Astrocyte of the cerebellum (primary cell): ENCODE measurements at regions not wholly inside any gene's neighbourhood (a gene's known extent, or its start where the extent isn't known, plus 50 kb on each side); places are given as distances from the start of the nearest gene placed in this dataset.

ENCODE experiments used
- DNase-seq: peaks from one replicate; pipeline ENCODE4 v3.0.0-alpha.2; 2011; ENCODE audit warnings: low read depth
- H3K4me3 ChIP-seq: 2 replicates; pipeline ENCODE4 v1.5.1; 2011; ENCODE audit warnings: mild to moderate bottlenecking, low read depth, low read length, moderate library complexity
- CTCF ChIP-seq: IDR thresholded peaks from 2 replicates; pipeline ENCODE4 v1.5.1; 2012; ENCODE audit warnings: low read length, low read depth, moderate library complexity, mild to moderate bottlenecking; ENCODE audit errors: missing control alignments
- in situ Hi-C: cut with HindIII; loops from 2 replicates; pipeline ENCODE4 v1.10.0; 2017; ENCODE audit warnings: low sequenced_read_pairs

DNA sequence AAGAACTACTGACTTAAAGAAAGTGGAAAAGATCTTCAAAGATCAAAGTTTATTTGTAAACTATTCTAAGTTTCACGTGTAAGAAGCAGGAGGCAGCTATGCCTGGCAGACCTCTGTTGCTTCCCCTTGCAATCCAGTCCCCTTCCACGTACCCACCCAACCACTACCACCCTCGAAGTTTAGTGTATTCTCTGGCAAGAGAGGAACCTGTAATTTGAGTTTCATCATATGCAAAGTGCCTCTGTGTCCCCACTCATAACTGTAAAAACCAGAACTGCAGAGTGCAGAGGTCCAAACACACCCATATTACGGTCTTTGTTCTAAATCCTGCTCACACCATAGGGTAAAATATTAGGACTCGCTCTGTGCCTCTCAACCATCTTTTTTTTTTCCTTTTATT, 75.8 kb upstream of the FRY start:
- in situ Hi-C loops, result no loop called here
- TF ChIP-seq CTCF, result no peak
- H3K4me3 ChIP-seq, result no peak overlapping the region
- DNase-seq, result no peak

GRCh38 chr13:31956980-31957644, 74.5 kb upstream of the FRY start:
- in situ Hi-C loops, result no loop called here
- TF ChIP-seq CTCF, result no peak
- no peak for DNase-seq

DNA sequence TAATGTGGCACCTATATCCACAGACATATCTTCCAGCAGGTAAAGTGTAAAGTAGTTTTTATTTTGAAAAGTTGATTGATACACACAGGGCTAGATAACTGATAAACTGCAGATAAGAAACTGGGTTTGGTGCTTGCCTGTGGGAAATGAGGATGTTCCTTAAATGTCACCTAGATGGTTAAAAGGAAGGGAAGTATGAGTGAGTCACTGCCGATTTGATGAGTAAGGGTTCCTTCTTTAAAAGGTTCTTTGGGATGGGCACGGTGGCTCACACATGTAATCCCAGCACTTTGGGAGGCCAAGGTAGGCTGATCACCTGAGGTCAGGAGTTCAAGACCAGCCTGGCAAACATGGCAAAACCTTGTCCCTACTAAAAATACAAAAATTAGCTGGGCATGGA, 73.8 kb upstream of the FRY start:
- no peak overlapping the region for H3K4me3 ChIP-seq
- no peak for TF ChIP-seq CTCF
- in situ Hi-C loops, result no loop called here
- DNase-seq, result no peak

More at GRCh38 chr13:31956980-31957644, 74.5 kb upstream of the FRY start:
- H3K4me3 ChIP-seq, result no peak overlapping the region

GRCh38 chr13:31962731-31963370, 68.7 kb upstream of the FRY start:
- DNase-seq, result no peak
- no peak overlapping the region for H3K4me3 ChIP-seq
- TF ChIP-seq CTCF, result no peak
- in situ Hi-C loops, result no loop called here

GRCh38 chr13:31963631-31964030, 67.9 kb upstream of the FRY start:
- no peak for TF ChIP-seq CTCF
- H3K4me3 ChIP-seq, result no peak overlapping the region
- in situ Hi-C loops, result no loop called here
- no peak for DNase-seq

DNA sequence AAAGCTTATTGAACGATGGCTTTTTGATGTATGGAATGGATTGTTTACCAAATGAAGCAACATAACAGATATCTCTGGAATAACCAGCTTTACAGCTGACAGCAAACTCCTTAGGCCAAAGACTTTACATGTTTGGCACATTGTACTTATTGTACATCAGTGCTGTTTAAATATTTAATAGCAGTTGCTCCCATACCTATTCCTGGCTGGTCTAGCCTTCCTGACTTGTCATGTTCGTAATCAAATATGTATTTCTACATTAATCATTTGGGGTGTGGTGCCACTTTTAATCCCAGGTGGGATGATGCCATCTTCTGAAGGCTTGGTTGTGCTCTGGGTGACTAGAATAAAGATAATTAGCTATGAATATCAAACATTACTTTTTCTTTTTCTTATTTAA, 67.4 kb upstream of the FRY start:
- DNase-seq, result no peak
- no peak overlapping the region for H3K4me3 ChIP-seq
- no peak for TF ChIP-seq CTCF
- in situ Hi-C loops, result no loop called here
